Mesendoderm (in vitro differentiated cells): ENCODE measurements at regions not wholly inside any gene's neighbourhood (a gene's known extent, or its start where the extent isn't known, plus 50 kb on each side); places are given as distances from the start of the nearest gene placed in this dataset.

ENCODE experiments used
- DNase-seq: peaks from one replicate; pipeline ENCODE4 v3.0.0; 2013
- H2AK5ac ChIP-seq: 2 replicates; pipeline ENCODE4 v1.6.1; 2013; ENCODE audit warnings: low read length, inconsistent platforms
- H2BK120ac ChIP-seq: 2 replicates; pipeline ENCODE4 v1.6.1; 2013; ENCODE audit warnings: low read depth, mild to moderate bottlenecking, low read length, moderate library complexity, mixed read lengths
- H2BK15ac ChIP-seq: replicated peaks from 2 replicates; pipeline ENCODE4 v1.6.1; 2013; ENCODE audit warnings: low read depth, mild to moderate bottlenecking, moderate library complexity
- H2BK5ac ChIP-seq: 2 replicates; pipeline ENCODE4 v1.6.1; 2013; ENCODE audit warnings: low read length, inconsistent platforms
- H3K18ac ChIP-seq: 2 replicates; pipeline ENCODE4 v1.6.1; 2013; ENCODE audit warnings: mild to moderate bottlenecking, low read length, mixed read lengths
- H3K23ac ChIP-seq: one replicate; pipeline ENCODE4 v1.6.1; 2013; ENCODE audit warnings: low read length
- H3K27ac ChIP-seq: 2 replicates; pipeline ENCODE4 v1.5.1; 2013; ENCODE audit warnings: low read depth, mild to moderate bottlenecking, inconsistent platforms, low read length, moderate library complexity
- H3K27me3 ChIP-seq: 2 replicates; pipeline ENCODE4 v1.6.1; 2013; ENCODE audit warnings: low read length, control low read depth, mild to moderate bottlenecking, inconsistent platforms; ENCODE audit not compliant: insufficient read depth, poor library complexity
- H3K36me3 ChIP-seq: 2 replicates; pipeline ENCODE4 v1.6.1; 2013; ENCODE audit warnings: low read length, inconsistent platforms; ENCODE audit not compliant: control insufficient read depth, insufficient read depth
- H3K4ac ChIP-seq: one replicate; pipeline ENCODE4 v1.6.1; 2013; ENCODE audit warnings: low read depth, mild to moderate bottlenecking, low read length, moderate library complexity
- H3K4me1 ChIP-seq: 2 replicates; pipeline ENCODE4 v1.6.1; 2013; ENCODE audit warnings: low read depth, low read length, inconsistent platforms; ENCODE audit not compliant: control insufficient read depth
- H3K4me2 ChIP-seq: 2 replicates; pipeline ENCODE4 v1.6.1; 2013; ENCODE audit warnings: low read length
- H3K4me3 ChIP-seq: 2 replicates; pipeline ENCODE4 v1.5.1; 2013; ENCODE audit warnings: mild to moderate bottlenecking, low read length
- H3K56ac ChIP-seq: one replicate; pipeline ENCODE4 v1.6.1; 2013; ENCODE audit warnings: low read length
- H3K79me1 ChIP-seq: 2 replicates; pipeline ENCODE4 v1.6.1; 2013; ENCODE audit warnings: low read length, inconsistent platforms
- H3K79me2 ChIP-seq: 2 replicates; pipeline ENCODE4 v1.6.1; 2013; ENCODE audit warnings: mild to moderate bottlenecking, low read length; ENCODE audit not compliant: control insufficient read depth, insufficient read depth
- H3K9ac ChIP-seq: 2 replicates; pipeline ENCODE4 v1.6.1; 2013; ENCODE audit warnings: low read length, inconsistent platforms
- H4K5ac ChIP-seq: one replicate; pipeline ENCODE4 v1.6.1; 2013; ENCODE audit warnings: low read length
- H4K8ac ChIP-seq: one replicate; pipeline ENCODE4 v1.6.1; 2013; ENCODE audit warnings: low read depth, mild to moderate bottlenecking, control low read depth, low read length, moderate library complexity
- WGBS: extraction: QIAGEN DNeasy Blood & Tissue Kit; methylation state at CpG from one replicate; pipeline ENCODE4 v1.1.7; 2013; ENCODE audit warnings: low lambda C conversion rate, missing lambda C conversion rate; ENCODE audit not compliant: insufficient coverage; ENCODE audit errors: extremely low coverage; 5-methylcytosine and 5-hydroxymethylcytosine counted together

DNA sequence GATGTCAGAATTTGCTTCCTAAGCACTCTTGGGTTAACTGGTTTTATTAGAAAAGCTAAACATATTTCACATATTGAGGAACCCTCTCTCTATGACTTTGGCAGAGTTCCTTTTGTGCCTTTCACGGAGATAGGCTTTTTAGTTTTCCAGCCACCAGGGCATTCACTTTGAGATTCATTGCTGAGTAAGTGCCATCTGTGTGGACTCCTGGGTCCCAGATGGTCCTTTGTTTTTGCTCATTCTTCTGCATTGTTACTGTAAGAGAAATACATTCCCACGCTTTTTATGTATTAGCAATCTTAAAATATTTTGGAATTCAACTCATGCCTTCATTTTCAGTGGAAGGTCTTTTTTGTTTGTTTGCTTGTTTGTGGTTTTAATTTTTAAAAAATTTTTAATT lies 76.3 kb upstream of the PHACTR2 start:
- no peak overlapping the region for H3K18ac ChIP-seq
- H3K56ac ChIP-seq = no peak overlapping the region
- no peak overlapping the region for H2BK5ac ChIP-seq
- peaks cover 5% of the 10 kb centered on the region for H3K4me1 ChIP-seq
- H3K27me3 ChIP-seq = no peaks in the 10 kb centered on the region
- no peak overlapping the region for H2BK120ac ChIP-seq
- no peak overlapping the region for H3K4me3 ChIP-seq
- H3K23ac ChIP-seq = no peak overlapping the region
- H3K4me2 ChIP-seq = no peak overlapping the region
- H4K8ac ChIP-seq = no peak overlapping the region
- no peaks in the 10 kb centered on the region for H3K79me1 ChIP-seq
- no CpG with 5 or more reads among the region's 2 CpGs for WGBS
- H2AK5ac ChIP-seq = no peak overlapping the region
- H3K9ac ChIP-seq = no peak overlapping the region
- H3K4ac ChIP-seq = no peak overlapping the region
- H3K27ac ChIP-seq = no peak overlapping the region
- no peak overlapping the region for H4K5ac ChIP-seq
- no peak overlapping the region for H2BK15ac ChIP-seq
- DNase-seq = no peak
- no peaks in the 10 kb centered on the region for H3K79me2 ChIP-seq
- H3K36me3 ChIP-seq = no peaks in the 10 kb centered on the region

DNA sequence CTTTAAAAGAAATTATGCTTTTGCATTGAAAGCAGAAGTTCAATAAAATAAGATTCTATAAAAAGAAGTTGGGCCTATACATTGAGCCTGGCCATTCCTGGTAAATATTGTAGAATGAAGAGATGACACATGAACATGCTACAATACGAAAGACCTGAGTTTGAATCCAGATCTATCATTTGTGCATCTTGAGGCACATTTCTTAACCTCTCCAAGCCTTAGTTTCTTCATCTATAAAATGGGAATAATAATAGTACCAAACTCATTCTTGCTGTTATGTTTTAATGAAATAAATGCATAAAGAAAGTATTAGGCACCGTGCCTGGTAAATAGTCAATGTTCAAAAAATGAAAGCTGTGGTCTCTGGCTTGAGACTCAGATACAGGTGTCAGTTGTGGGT lies 76.9 kb upstream of the PHACTR2 start:
- Histone ChIP-seq H2BK15ac (no peak overlapping the region), H3K79me2 (no peaks in the 10 kb centered on the region), H2AK5ac (no peak overlapping the region), H3K27ac (no peak overlapping the region), H3K9ac (no peak overlapping the region), H3K79me1 (no peaks in the 10 kb centered on the region), H3K36me3 (no peaks in the 10 kb centered on the region), H3K23ac (no peak overlapping the region), H3K4ac (no peak overlapping the region), H4K8ac (no peak overlapping the region), H2BK120ac (no peak overlapping the region), H2BK5ac (no peak overlapping the region), H3K4me2 (no peak overlapping the region), H3K4me1 (peaks cover 5% of the 10 kb centered on the region), H3K4me3 (no peak overlapping the region), H3K18ac (no peak overlapping the region), H3K27me3 (no peaks in the 10 kb centered on the region), H4K5ac (no peak overlapping the region), H3K56ac (no peak overlapping the region)
- WGBS = no CpG with 5 or more reads among the region's 2 CpGs
- no peak for DNase-seq

DNA sequence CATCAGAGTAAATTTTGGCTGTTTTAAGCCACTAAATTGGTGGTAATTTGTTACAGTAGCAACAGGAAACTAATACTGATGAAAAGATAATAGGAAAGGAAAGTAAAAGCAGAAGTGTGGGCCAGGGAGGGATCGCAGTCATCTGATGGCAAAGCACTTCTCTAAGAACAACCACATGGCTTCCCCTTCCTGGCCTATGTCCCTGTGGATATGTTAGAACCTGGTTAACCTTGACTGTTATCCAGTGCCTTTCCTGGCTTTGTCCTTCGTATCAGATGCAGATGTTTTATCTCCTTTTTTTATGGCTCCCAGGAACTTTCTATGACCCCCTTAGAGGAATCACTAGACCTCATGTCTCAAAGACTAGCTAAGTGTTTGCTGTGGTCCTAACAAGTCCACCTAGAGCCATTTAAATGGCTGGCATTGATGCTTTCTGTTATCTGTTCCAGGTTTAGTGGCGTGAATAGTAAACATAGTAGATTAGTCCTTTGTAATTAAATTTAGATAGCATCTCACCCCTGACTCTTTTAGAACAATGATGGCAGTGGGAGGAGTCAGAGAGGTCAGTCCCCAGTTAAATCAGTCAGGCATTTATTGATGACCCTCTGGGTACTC lies 79.2 kb upstream of the PHACTR2 start:
- no peak overlapping the region for H2AK5ac ChIP-seq
- H2BK120ac ChIP-seq = no peak overlapping the region
- H4K8ac ChIP-seq = no peak overlapping the region
- H3K27me3 ChIP-seq = no peaks in the 10 kb centered on the region
- no peak overlapping the region for H2BK5ac ChIP-seq
- no peak overlapping the region for H3K4me2 ChIP-seq
- H4K5ac ChIP-seq = no peak overlapping the region
- no peaks in the 10 kb centered on the region for H3K36me3 ChIP-seq
- peak overlapping the region; percentile 52 for H3K27ac ChIP-seq
- no peak overlapping the region for H3K4me3 ChIP-seq
- H3K23ac ChIP-seq = no peak overlapping the region
- H3K4me1 ChIP-seq = peaks cover 5% of the 10 kb centered on the region
- no peak overlapping the region for H3K18ac ChIP-seq
- H3K79me1 ChIP-seq = no peaks in the 10 kb centered on the region
- H3K9ac ChIP-seq = no peak overlapping the region
- H3K4ac ChIP-seq = no peak overlapping the region
- H3K56ac ChIP-seq = no peak overlapping the region
- no peak overlapping the region for H2BK15ac ChIP-seq
- H3K79me2 ChIP-seq = no peaks in the 10 kb centered on the region
- WGBS = no CpG with 5 or more reads among the region's 3 CpGs
- peak; percentile 89 for DNase-seq

DNA sequence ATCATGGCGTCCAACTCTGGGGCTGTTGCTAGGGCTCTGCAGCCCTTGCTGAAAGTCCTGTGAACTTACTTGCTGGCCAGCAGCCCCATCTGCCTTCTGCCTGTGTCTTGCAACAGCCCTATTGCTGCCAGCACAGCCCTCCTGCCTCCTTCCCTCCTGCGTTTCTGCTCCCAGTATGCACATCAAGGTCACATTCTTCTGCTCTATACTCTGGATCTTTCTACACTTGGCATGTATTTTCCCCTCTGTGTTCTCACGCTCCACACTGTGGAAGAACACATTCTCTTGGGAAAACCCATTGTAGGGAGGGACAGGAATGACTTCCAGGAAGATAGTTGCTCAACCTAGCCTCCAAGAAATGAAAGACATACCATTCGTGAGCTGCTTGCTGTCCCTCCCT lies 80.9 kb upstream of the PHACTR2 start:
- no peak overlapping the region for H2BK120ac ChIP-seq
- H2BK15ac ChIP-seq = no peak overlapping the region
- no peak overlapping the region for H3K27ac ChIP-seq
- H3K79me2 ChIP-seq = no peaks in the 10 kb centered on the region
- peaks cover 5% of the 10 kb centered on the region for H3K4me1 ChIP-seq
- no peak overlapping the region for H3K9ac ChIP-seq
- H4K5ac ChIP-seq = no peak overlapping the region
- no peak overlapping the region for H2BK5ac ChIP-seq
- H3K4ac ChIP-seq = no peak overlapping the region
- H2AK5ac ChIP-seq = no peak overlapping the region
- H4K8ac ChIP-seq = no peak overlapping the region
- H3K18ac ChIP-seq = no peak overlapping the region
- no peak overlapping the region for H3K4me3 ChIP-seq
- H3K27me3 ChIP-seq = no peaks in the 10 kb centered on the region
- peak; percentile 51 for DNase-seq
- H3K79me1 ChIP-seq = no peaks in the 10 kb centered on the region
- WGBS = no CpG with 5 or more reads among the region's 4 CpGs
- no peak overlapping the region for H3K23ac ChIP-seq
- H3K36me3 ChIP-seq = no peaks in the 10 kb centered on the region
- H3K56ac ChIP-seq = no peak overlapping the region
- H3K4me2 ChIP-seq = no peak overlapping the region

DNA sequence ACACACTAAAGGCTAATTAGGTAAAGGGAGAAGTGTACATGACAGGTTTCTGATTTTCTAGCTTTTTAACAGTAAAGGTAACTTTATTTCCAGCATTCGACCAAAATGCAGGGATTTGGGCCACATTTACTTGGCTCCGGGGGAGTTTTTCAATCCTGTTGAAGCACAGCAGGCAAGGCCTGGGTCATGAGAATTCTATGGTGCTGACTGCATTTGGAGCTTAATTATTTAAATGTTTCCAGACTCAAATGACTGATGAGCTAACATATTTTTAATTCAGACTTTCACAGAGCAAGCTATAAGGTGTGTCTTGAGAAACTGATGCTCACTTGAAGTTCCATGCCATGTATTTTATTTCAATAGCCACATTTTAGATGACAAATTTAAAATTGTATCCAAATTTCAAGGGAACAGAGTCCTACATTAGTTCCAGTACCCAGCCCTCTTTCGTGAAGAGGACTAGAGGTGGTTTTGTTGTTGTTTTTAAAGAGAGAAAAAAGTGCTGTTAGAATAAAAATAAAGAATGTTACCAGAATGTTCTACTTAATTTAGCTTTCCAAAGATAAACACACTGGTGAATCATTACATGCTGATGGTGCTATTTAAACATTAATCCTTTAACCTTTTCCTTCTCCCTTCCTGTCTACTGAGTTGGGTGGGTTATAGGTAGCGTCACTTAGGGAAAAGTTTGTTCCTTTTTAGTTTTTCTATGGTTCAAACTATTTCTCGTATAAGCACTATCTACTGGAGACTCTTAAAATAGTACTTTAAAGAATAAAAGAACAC lies 82.3 kb upstream of the PHACTR2 start:
- H3K36me3 ChIP-seq = no peaks in the 10 kb centered on the region
- H3K4me2 ChIP-seq = no peak overlapping the region
- H2BK15ac ChIP-seq = no peak overlapping the region
- WGBS = no CpG with 5 or more reads among the region's 5 CpGs
- H3K4me1 ChIP-seq = peaks cover 7% of the 10 kb centered on the region
- no peak overlapping the region for H3K27ac ChIP-seq
- no peak overlapping the region for H3K18ac ChIP-seq
- H3K9ac ChIP-seq = no peak overlapping the region
- no peak overlapping the region for H2AK5ac ChIP-seq
- no peak overlapping the region for H2BK5ac ChIP-seq
- DNase-seq = no peak
- no peak overlapping the region for H3K23ac ChIP-seq
- H4K8ac ChIP-seq = no peak overlapping the region
- no peak overlapping the region for H3K4ac ChIP-seq
- H3K79me2 ChIP-seq = no peaks in the 10 kb centered on the region
- H3K79me1 ChIP-seq = no peaks in the 10 kb centered on the region
- H3K56ac ChIP-seq = no peak overlapping the region
- no peak overlapping the region for H4K5ac ChIP-seq
- H2BK120ac ChIP-seq = no peak overlapping the region
- no peak overlapping the region for H3K4me3 ChIP-seq
- no peaks in the 10 kb centered on the region for H3K27me3 ChIP-seq
